ENCODE measurements at regions not wholly inside any gene's neighbourhood (a gene's known extent, or its start where the extent isn't known, plus 50 kb on each side); places are given as distances from the start of the nearest gene placed in this dataset.
"Not testable (repeated sequence)": the region's sequence is repeated elsewhere in the genome, so short reads cannot be mapped to it uniquely, and the experiment has no call there.

DNA sequence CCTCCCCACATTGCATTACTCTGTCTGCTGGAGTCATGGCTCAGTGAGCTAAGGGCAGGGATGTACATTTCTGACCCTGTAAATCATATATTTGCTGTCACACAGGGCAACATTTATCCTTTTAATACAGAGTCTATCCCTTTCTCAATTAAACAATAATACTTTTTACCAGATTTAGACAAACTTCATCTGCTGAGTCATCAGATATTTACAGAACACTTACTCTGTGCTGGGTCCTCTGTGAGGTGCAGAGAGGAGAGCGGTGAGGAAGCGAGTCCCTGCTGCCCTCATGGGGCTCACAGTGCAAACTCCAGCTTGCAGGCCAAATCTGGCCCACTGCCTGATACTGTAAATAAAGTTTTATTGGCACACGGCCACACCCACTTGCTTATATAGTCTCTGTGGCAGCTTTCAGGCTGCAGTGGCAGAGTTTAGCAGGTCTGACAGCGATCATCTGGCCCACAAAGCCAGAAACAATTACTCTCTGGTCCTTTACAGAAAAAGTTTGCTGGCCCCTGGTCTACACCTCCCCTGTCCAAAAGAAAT, 144.5 kb downstream of the CDH26 start:
- Histone ChIP-seq H3K4me3 (ENCODE audit: low read depth in 2 of 2, low read length in 2 of 2) (no peak overlapping the region), H3K27me3 (ENCODE audit: control insufficient read depth, insufficient read depth, low read length) (no peaks in the 10 kb centered on the region), H3K36me3 (ENCODE audit: control insufficient read depth, insufficient read depth, low read length) (no peaks in the 10 kb centered on the region), H3K27ac (ENCODE audit: low read length) (no peak overlapping the region), H3K9me3 (ENCODE audit: control insufficient read depth, insufficient read depth, low read depth, low read length) (no peaks in the 10 kb centered on the region), H3K4me1 (ENCODE audit: control insufficient read depth, insufficient read depth, low read length) (no peaks in the 10 kb centered on the region)
- in situ Hi-C loops (cut with HindIII; ENCODE audit: low pct_unique_long_range_greater_than_20kb, low sequenced_read_pairs), result no loop called here
- no peak for ATAC-seq
- BruUV-seq (replicated peaks), result no TSS peak
- intact Hi-C loops (cut with micrococcal nuclease; ENCODE audit: unreplicated experiment), result no loop called here
- TF ChIP-seq TCF7L2 (IDR thresholded peaks at IDR 0.05; ENCODE audit: low read depth, low read length), result no peak
- TF ChIP-seq, protein P1, sequence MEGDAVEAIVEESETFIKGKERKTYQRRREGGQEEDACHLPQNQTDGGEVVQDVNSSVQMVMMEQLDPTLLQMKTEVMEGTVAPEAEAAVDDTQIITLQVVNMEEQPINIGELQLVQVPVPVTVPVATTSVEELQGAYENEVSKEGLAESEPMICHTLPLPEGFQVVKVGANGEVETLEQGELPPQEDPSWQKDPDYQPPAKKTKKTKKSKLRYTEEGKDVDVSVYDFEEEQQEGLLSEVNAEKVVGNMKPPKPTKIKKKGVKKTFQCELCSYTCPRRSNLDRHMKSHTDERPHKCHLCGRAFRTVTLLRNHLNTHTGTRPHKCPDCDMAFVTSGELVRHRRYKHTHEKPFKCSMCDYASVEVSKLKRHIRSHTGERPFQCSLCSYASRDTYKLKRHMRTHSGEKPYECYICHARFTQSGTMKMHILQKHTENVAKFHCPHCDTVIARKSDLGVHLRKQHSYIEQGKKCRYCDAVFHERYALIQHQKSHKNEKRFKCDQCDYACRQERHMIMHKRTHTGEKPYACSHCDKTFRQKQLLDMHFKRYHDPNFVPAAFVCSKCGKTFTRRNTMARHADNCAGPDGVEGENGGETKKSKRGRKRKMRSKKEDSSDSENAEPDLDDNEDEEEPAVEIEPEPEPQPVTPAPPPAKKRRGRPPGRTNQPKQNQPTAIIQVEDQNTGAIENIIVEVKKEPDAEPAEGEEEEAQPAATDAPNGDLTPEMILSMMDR (IDR thresholded peaks at IDR 0.05), result no peak
- TF ChIP-seq SIN3A (IDR thresholded peaks at IDR 0.05; ENCODE audit: borderline replicate concordance, insufficient read depth, low read depth, low read length), result no peak
- no peak for TF ChIP-seq POLR2AphosphoS5 (IDR thresholded peaks at IDR 0.05; ENCODE audit: low read depth, low read length)
- TF ChIP-seq, protein P2, sequence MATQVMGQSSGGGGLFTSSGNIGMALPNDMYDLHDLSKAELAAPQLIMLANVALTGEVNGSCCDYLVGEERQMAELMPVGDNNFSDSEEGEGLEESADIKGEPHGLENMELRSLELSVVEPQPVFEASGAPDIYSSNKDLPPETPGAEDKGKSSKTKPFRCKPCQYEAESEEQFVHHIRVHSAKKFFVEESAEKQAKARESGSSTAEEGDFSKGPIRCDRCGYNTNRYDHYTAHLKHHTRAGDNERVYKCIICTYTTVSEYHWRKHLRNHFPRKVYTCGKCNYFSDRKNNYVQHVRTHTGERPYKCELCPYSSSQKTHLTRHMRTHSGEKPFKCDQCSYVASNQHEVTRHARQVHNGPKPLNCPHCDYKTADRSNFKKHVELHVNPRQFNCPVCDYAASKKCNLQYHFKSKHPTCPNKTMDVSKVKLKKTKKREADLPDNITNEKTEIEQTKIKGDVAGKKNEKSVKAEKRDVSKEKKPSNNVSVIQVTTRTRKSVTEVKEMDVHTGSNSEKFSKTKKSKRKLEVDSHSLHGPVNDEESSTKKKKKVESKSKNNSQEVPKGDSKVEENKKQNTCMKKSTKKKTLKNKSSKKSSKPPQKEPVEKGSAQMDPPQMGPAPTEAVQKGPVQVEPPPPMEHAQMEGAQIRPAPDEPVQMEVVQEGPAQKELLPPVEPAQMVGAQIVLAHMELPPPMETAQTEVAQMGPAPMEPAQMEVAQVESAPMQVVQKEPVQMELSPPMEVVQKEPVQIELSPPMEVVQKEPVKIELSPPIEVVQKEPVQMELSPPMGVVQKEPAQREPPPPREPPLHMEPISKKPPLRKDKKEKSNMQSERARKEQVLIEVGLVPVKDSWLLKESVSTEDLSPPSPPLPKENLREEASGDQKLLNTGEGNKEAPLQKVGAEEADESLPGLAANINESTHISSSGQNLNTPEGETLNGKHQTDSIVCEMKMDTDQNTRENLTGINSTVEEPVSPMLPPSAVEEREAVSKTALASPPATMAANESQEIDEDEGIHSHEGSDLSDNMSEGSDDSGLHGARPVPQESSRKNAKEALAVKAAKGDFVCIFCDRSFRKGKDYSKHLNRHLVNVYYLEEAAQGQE (IDR thresholded peaks at IDR 0.05; ENCODE audit: insufficient read depth in 1 of 2, low read depth in 2 of 2, low read length in 1 of 2), result no peak
- POLR2A ChIA-PET, result no interaction called here
- CTCF ChIA-PET, result interaction anchor here (0.5 kb wide), 1 partner anchor 923 kb away, joined by 3 read pairs; no protein-coding TSS in a partner anchor
- no peak for DNase-seq (ENCODE audit: low read depth, low spot score)

DNA sequence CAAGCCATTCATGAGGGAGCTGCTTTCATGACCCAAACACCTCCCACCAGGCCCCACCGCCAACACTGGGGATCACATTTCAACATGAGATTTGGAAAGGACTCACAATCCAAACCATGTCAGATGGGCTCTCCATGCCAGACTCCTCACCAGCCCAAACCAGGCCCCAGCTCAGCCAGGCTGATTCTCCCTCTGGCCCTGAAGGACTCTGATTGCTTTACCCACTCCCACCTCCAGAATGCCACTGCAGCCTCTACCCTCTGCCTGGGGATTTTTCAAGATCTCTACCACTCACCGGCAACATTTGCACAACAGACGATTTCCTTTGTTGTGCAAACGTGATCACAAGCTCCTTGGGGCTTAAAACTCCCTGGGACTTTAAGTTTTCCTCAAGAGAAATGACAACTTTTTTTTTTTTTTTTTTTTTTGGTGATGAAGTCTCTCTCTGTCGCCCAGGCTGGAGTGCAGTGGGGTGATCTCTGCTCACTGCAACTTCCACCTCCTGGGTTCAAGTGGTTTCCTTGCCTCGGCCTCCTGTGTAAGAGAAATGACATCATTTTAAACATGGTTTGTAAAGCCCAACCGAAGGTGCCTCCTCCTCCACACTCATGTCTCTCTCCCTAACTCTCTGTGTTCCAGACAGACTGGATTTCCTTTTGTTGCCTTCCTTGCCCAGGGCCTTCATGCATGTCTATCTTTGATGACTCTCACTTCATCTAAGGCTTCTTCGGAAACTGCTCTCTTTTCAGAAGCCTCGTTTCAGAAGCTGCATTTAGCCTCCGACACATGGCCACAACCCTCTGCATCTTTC, 147.0 kb downstream of the CDH26 start:
- no peaks in the 10 kb centered on the region for H3K36me3 ChIP-seq (ENCODE audit: control insufficient read depth, insufficient read depth, low read length)
- ChIA-PET CTCF (no interaction called here), POLR2A (no interaction called here)
- no peak overlapping the region for H3K4me3 ChIP-seq (ENCODE audit: low read depth in 2 of 2, low read length in 2 of 2)
- intact Hi-C loops (cut with micrococcal nuclease; ENCODE audit: unreplicated experiment), result no loop called here
- no peaks in the 10 kb centered on the region for H3K4me1 ChIP-seq (ENCODE audit: control insufficient read depth, insufficient read depth, low read length)
- H3K9me3 ChIP-seq (ENCODE audit: control insufficient read depth, insufficient read depth, low read depth, low read length), result no peaks in the 10 kb centered on the region
- no peaks in the 10 kb centered on the region for H3K27me3 ChIP-seq (ENCODE audit: control insufficient read depth, insufficient read depth, low read length)
- in situ Hi-C loops (cut with HindIII; ENCODE audit: low pct_unique_long_range_greater_than_20kb, low sequenced_read_pairs), result no loop called here
- no TSS peak for BruUV-seq (replicated peaks)
- H3K27ac ChIP-seq (ENCODE audit: low read length), result no peak overlapping the region
- TF ChIP-seq, protein P2 (IDR thresholded peaks at IDR 0.05; ENCODE audit: insufficient read depth in 1 of 2, low read depth in 2 of 2, low read length in 1 of 2), result no peak
- no peak for TF ChIP-seq POLR2AphosphoS5 (IDR thresholded peaks at IDR 0.05; ENCODE audit: low read depth, low read length)
- no peak for TF ChIP-seq TCF7L2 (IDR thresholded peaks at IDR 0.05; ENCODE audit: low read depth, low read length)
- TF ChIP-seq SIN3A (IDR thresholded peaks at IDR 0.05; ENCODE audit: borderline replicate concordance, insufficient read depth, low read depth, low read length), result no peak
- TF ChIP-seq, protein P1 (IDR thresholded peaks at IDR 0.05), result no peak
- DNase-seq (ENCODE audit: low read depth, low spot score) (no peak), ATAC-seq (no peak)

DNA sequence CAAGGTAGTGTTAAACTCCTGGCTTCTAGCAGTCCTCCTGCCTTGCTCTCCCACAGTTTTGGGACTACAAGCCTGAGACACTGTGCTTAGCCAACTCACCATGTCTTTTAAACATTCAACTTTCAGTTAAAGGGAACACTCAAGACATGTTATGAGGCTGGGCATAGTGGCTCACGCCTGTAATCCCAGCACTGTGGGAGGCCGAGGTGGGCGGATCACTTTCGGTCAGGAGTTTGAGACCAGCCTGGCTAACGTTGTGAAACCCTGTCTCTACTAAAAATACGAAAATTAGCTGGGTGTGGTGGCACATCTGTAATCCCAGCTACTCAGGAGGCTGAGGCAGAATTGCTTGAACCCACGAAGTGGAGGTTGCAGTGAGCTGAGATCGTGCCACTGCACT, 148.0 kb downstream of the CDH26 start:
- intact Hi-C loops (cut with micrococcal nuclease; ENCODE audit: unreplicated experiment); BruUV-seq (replicated peaks); H3K27ac ChIP-seq (ENCODE audit: low read length); POLR2A ChIA-PET; in situ Hi-C loops (cut with HindIII; ENCODE audit: low pct_unique_long_range_greater_than_20kb, low sequenced_read_pairs); H3K27me3 ChIP-seq (ENCODE audit: control insufficient read depth, insufficient read depth, low read length); DNase-seq (ENCODE audit: low read depth, low spot score); H3K4me3 ChIP-seq (ENCODE audit: low read depth in 2 of 2, low read length in 2 of 2); ATAC-seq; CTCF ChIA-PET; H3K4me1 ChIP-seq (ENCODE audit: control insufficient read depth, insufficient read depth, low read length); H3K9me3 ChIP-seq (ENCODE audit: control insufficient read depth, insufficient read depth, low read depth, low read length); H3K36me3 ChIP-seq (ENCODE audit: control insufficient read depth, insufficient read depth, low read length): not testable (repeated sequence)

All from Panc1 (cell line).